IPS-15b (cell line): ENCODE measurements at regions not wholly inside any gene's neighbourhood (a gene's known extent, or its start where the extent isn't known, plus 50 kb on each side); places are given as distances from the start of the nearest gene placed in this dataset.

Source experiments
- H3K27me3 ChIP-seq: one replicate; pipeline ENCODE4 v1.6.1; 2013; ENCODE audit warnings: low read length; ENCODE audit not compliant: control insufficient read depth, insufficient read depth
- H3K36me3 ChIP-seq: one replicate; pipeline ENCODE4 v1.6.1; 2013; ENCODE audit warnings: low read length; ENCODE audit not compliant: control insufficient read depth, insufficient read depth
- H3K4me1 ChIP-seq: one replicate; pipeline ENCODE4 v1.6.1; 2013; ENCODE audit warnings: mild to moderate bottlenecking, low read length; ENCODE audit not compliant: control insufficient read depth, insufficient read depth
- H3K4me3 ChIP-seq: one replicate; pipeline ENCODE4 v1.5.1; 2013; ENCODE audit warnings: low read depth, low read length
- H3K9ac ChIP-seq: one replicate; pipeline ENCODE4 v1.6.1; 2013; ENCODE audit warnings: low read depth, mild to moderate bottlenecking, low read length
- H3K9me3 ChIP-seq: one replicate; pipeline ENCODE4 v1.6.1; 2013; ENCODE audit warnings: mild to moderate bottlenecking, low read length; ENCODE audit not compliant: control insufficient read depth, insufficient read depth

GRCh38 chr7:18208921-18209320, 181.3 kb upstream of the PRPS1L1 start:
- Histone ChIP-seq H3K4me1 (no peaks in the 10 kb centered on the region), H3K36me3 (no peaks in the 10 kb centered on the region), H3K9me3 (no peaks in the 10 kb centered on the region), H3K4me3 (no peak overlapping the region), H3K27me3 (no peaks in the 10 kb centered on the region), H3K9ac (no peak overlapping the region)

- H3K9ac ChIP-seq, result no peak overlapping the region
- no peaks in the 10 kb centered on the region for H3K27me3 ChIP-seq
- H3K4me1 ChIP-seq, result no peaks in the 10 kb centered on the region
- no peaks in the 10 kb centered on the region for H3K36me3 ChIP-seq
- H3K9me3 ChIP-seq, result no peaks in the 10 kb centered on the region
- H3K4me3 ChIP-seq, result no peak overlapping the region
These were observed 182.7 kb upstream of the PRPS1L1 start for GRCh38 chr7:18210377-18210776.

GRCh38 chr7:18210788-18211187, 183.1 kb upstream of the PRPS1L1 start:
- H3K4me3 ChIP-seq, result no peak overlapping the region
- no peaks in the 10 kb centered on the region for H3K9me3 ChIP-seq
- H3K4me1 ChIP-seq, result no peaks in the 10 kb centered on the region
- H3K36me3 ChIP-seq, result no peaks in the 10 kb centered on the region
- no peak overlapping the region for H3K9ac ChIP-seq
- H3K27me3 ChIP-seq, result no peaks in the 10 kb centered on the region

GRCh38 chr7:18212308-18212707, 184.7 kb upstream of the PRPS1L1 start:
- no peak overlapping the region for H3K9ac ChIP-seq
- H3K36me3 ChIP-seq, result no peaks in the 10 kb centered on the region
- H3K9me3 ChIP-seq, result no peaks in the 10 kb centered on the region
- no peak overlapping the region for H3K4me3 ChIP-seq
- H3K4me1 ChIP-seq, result no peaks in the 10 kb centered on the region
- H3K27me3 ChIP-seq, result no peaks in the 10 kb centered on the region

GRCh38 chr7:18212758-18213157, 185.1 kb upstream of the PRPS1L1 start:
- Histone ChIP-seq H3K27me3 (no peaks in the 10 kb centered on the region), H3K36me3 (no peaks in the 10 kb centered on the region), H3K4me1 (no peaks in the 10 kb centered on the region), H3K9ac (no peak overlapping the region), H3K4me3 (no peak overlapping the region), H3K9me3 (no peaks in the 10 kb centered on the region)

- no peaks in the 10 kb centered on the region for H3K4me1 ChIP-seq
- no peak overlapping the region for H3K4me3 ChIP-seq
- H3K36me3 ChIP-seq, result no peaks in the 10 kb centered on the region
- H3K9ac ChIP-seq, result no peak overlapping the region
- H3K27me3 ChIP-seq, result no peaks in the 10 kb centered on the region
- H3K9me3 ChIP-seq, result no peaks in the 10 kb centered on the region
These were observed 186.0 kb upstream of the PRPS1L1 start for GRCh38 chr7:18213652-18214051.

GRCh38 chr7:18216270-18216669, 188.6 kb upstream of the PRPS1L1 start:
- Histone ChIP-seq H3K36me3 (no peaks in the 10 kb centered on the region), H3K4me3 (no peak overlapping the region), H3K27me3 (no peaks in the 10 kb centered on the region), H3K9me3 (no peaks in the 10 kb centered on the region), H3K4me1 (no peaks in the 10 kb centered on the region), H3K9ac (no peak overlapping the region)

GRCh38 chr7:18221377-18222293, 194.0 kb upstream of the PRPS1L1 start:
- Histone ChIP-seq H3K4me1 (no peaks in the 10 kb centered on the region), H3K9ac (no peak overlapping the region), H3K27me3 (no peaks in the 10 kb centered on the region), H3K36me3 (no peaks in the 10 kb centered on the region), H3K9me3 (no peaks in the 10 kb centered on the region), H3K4me3 (no peak overlapping the region)

- H3K36me3 ChIP-seq, result no peaks in the 10 kb centered on the region
- H3K4me3 ChIP-seq, result no peak overlapping the region
- no peak overlapping the region for H3K9ac ChIP-seq
- H3K9me3 ChIP-seq, result no peaks in the 10 kb centered on the region
- H3K4me1 ChIP-seq, result no peaks in the 10 kb centered on the region
- no peaks in the 10 kb centered on the region for H3K27me3 ChIP-seq
These were observed 195.0 kb upstream of the PRPS1L1 start for GRCh38 chr7:18222636-18223035.

- Histone ChIP-seq H3K9me3 (no peaks in the 10 kb centered on the region), H3K9ac (no peak overlapping the region), H3K36me3 (no peaks in the 10 kb centered on the region), H3K27me3 (no peaks in the 10 kb centered on the region), H3K4me1 (no peaks in the 10 kb centered on the region), H3K4me3 (no peak overlapping the region)
These were observed 196.5 kb upstream of the PRPS1L1 start for GRCh38 chr7:18224138-18224537.

GRCh38 chr7:18225067-18225466, 197.4 kb upstream of the PRPS1L1 start:
- Histone ChIP-seq H3K4me1 (no peaks in the 10 kb centered on the region), H3K27me3 (no peaks in the 10 kb centered on the region), H3K4me3 (no peak overlapping the region), H3K9ac (no peak overlapping the region), H3K36me3 (no peaks in the 10 kb centered on the region), H3K9me3 (no peaks in the 10 kb centered on the region)

GRCh38 chr7:18226598-18226997, 199.0 kb upstream of the PRPS1L1 start:
- H3K9me3 ChIP-seq, result no peaks in the 10 kb centered on the region
- no peak overlapping the region for H3K4me3 ChIP-seq
- H3K27me3 ChIP-seq, result no peaks in the 10 kb centered on the region
- H3K9ac ChIP-seq, result no peak overlapping the region
- H3K36me3 ChIP-seq, result no peaks in the 10 kb centered on the region
- H3K4me1 ChIP-seq, result no peaks in the 10 kb centered on the region
